A673 (cell line): ENCODE measurements at regions not wholly inside any gene's neighbourhood (a gene's known extent, or its start where the extent isn't known, plus 50 kb on each side); places are given as distances from the start of the nearest gene placed in this dataset.

ENCODE experiments used
- BruUV-seq: library from RNA; stranded (reverse); fragments of 400-500 nt; replicated peaks from 2 replicates; lab custom pipeline; 2021; lab: Mats Ljungman, UMichigan
- CTCF ChIA-PET: fragments of 300-600 bp; sonication (Branson Sonifier 250); formaldehyde crosslinking; loops from one replicate; lab custom pipeline; 2022; ENCODE audit warnings: antibody characterized with exemption; lab: Charles Lee
- POLR2A ChIA-PET: fragments of 300-600 bp; sonication (Branson Sonifier 250); formaldehyde crosslinking; loops from one replicate; lab custom pipeline; 2022; ENCODE audit warnings: antibody characterized with exemption; ENCODE audit not compliant: low non-redundant PET; lab: Charles Lee
- DNase-seq: peaks from one replicate; pipeline ENCODE4 v3.0.0-alpha.2; 2015; ENCODE audit warnings: low spot score
- H3K27ac ChIP-seq: fragments of 200-600 bp; sonication (generic); 2 replicates; pipeline ENCODE4 v1.5.1; 2016; ENCODE audit warnings: mixed run types, low read depth, mild to moderate bottlenecking, mixed read lengths, antibody characterized with exemption, low read length; ENCODE audit not compliant: poor library complexity, severe bottlenecking
- H3K27me3 ChIP-seq: fragments of 200-600 bp; sonication (generic); replicated peaks from 2 replicates; pipeline ENCODE4 v1.6.1; 2017; ENCODE audit warnings: mixed run types, low read depth, mild to moderate bottlenecking, mixed read lengths, antibody characterized with exemption, low read length; ENCODE audit not compliant: insufficient read depth, poor library complexity
- H3K36me3 ChIP-seq: fragments of 200-600 bp; sonication (generic); 2 replicates; pipeline ENCODE4 v1.6.1; 2016; ENCODE audit warnings: mixed run types, mild to moderate bottlenecking, mixed read lengths, antibody characterized with exemption, low read length; ENCODE audit not compliant: insufficient read depth, poor library complexity, severe bottlenecking
- H3K4me1 ChIP-seq: fragments of 200-600 bp; sonication (generic); 2 replicates; pipeline ENCODE4 v1.6.1; 2017; ENCODE audit warnings: mixed run types, mild to moderate bottlenecking, mixed read lengths, antibody characterized with exemption, low read length; ENCODE audit not compliant: insufficient read depth, poor library complexity, severe bottlenecking
- H3K4me3 ChIP-seq: fragments of 200-600 bp; sonication (generic); 2 replicates; pipeline ENCODE4 v1.5.1; 2016; ENCODE audit warnings: low read depth, mixed run types, mild to moderate bottlenecking, mixed read lengths, low read length; ENCODE audit not compliant: poor library complexity, severe bottlenecking
- H3K9me3 ChIP-seq: fragments of 200-600 bp; sonication (generic); 2 replicates; pipeline ENCODE4 v1.6.1; 2016; ENCODE audit warnings: mixed run types, low read depth, mild to moderate bottlenecking, mixed read lengths, antibody characterized with exemption, low read length; ENCODE audit not compliant: poor library complexity, severe bottlenecking
- CTCF ChIP-seq: fragments of 300-800, 200-600 bp; sonication (generic); conservative IDR thresholded peaks from 2 replicates; pipeline ENCODE4 v1.5.1; 2017; ENCODE audit warnings: low read depth, mild to moderate bottlenecking, antibody characterized with exemption, low read length, moderate library complexity, mixed read lengths
- EZH2 ChIP-seq: fragments of 200-600 bp; sonication (generic); IDR thresholded peaks from 2 replicates; pipeline ENCODE4 v1.6.1; 2017; ENCODE audit warnings: borderline replicate concordance, low read depth, mild to moderate bottlenecking, mixed read lengths, antibody characterized with exemption, low read length; ENCODE audit not compliant: poor library complexity, severe bottlenecking
- intact Hi-C: fragments of 100-400 bp; cut with micrococcal nuclease; formaldehyde crosslinking; loops from one replicate; pipeline ENCODE4 v1.10.0; 2022; ENCODE audit not compliant: unreplicated experiment

DNA sequence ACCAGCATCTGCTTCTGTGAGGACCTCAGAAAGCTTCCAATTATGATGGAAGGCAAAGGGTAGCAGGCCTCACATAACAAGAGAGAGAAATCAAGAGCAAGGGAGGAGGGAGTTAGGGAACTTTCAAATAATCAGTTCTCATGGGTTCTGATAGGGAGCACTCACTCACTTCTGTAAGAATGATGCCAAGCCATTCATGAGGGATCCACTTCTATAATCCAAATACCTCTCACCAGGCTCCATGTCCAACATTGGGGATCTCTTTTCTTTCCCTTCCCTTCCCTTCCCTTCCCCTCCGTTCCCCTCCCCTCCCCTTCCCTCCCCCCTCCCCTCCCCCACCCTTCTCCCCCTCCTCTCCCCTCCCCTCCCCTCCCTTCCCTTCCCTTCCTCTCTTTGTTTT lies 884.6 kb upstream of the GHITM start:
- Histone ChIP-seq H3K36me3 (no peaks in the 10 kb centered on the region), H3K9me3 (peaks cover 21% of the 10 kb centered on the region), H3K4me1 (no peaks in the 10 kb centered on the region), H3K27me3 (no peaks in the 10 kb centered on the region), H3K4me3 (no peak overlapping the region), H3K27ac (no peak overlapping the region)
- DNase-seq = no peak
- intact Hi-C loops = no loop called here
- POLR2A ChIA-PET = no interaction called here
- CTCF ChIA-PET = no interaction called here
- BruUV-seq = no TSS peak
- TF ChIP-seq EZH2 = no peak

DNA sequence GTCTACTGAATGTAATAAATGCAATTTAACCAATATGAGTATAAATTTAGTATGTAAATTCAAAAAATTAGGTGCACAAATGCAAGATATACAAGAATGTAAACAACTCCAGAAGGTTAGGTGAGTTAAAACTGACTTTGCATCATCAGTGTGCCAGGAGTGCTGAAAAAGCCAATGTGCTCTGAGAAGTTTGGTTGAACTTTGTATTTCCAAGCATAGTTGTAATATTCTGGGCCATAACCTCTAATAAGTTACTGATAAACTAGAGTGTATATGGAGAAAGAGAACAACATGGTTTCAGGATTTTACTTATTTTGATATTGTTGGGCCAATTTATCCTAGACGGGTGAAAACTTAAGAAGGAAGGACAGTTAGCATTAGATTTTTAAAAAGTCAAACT lies 876.9 kb upstream of the GHITM start:
- DNase-seq = no peak
- H3K9me3 ChIP-seq = peaks cover 19% of the 10 kb centered on the region
- intact Hi-C loops = no loop called here
- CTCF ChIA-PET = no interaction called here
- no peaks in the 10 kb centered on the region for H3K4me1 ChIP-seq
- TF ChIP-seq CTCF (no peak), EZH2 (no peak)
- H3K36me3 ChIP-seq = no peaks in the 10 kb centered on the region
- H3K27me3 ChIP-seq = no peaks in the 10 kb centered on the region
- H3K4me3 ChIP-seq = no peak overlapping the region
- POLR2A ChIA-PET = no interaction called here
- BruUV-seq = no TSS peak
- H3K27ac ChIP-seq = no peak overlapping the region

DNA sequence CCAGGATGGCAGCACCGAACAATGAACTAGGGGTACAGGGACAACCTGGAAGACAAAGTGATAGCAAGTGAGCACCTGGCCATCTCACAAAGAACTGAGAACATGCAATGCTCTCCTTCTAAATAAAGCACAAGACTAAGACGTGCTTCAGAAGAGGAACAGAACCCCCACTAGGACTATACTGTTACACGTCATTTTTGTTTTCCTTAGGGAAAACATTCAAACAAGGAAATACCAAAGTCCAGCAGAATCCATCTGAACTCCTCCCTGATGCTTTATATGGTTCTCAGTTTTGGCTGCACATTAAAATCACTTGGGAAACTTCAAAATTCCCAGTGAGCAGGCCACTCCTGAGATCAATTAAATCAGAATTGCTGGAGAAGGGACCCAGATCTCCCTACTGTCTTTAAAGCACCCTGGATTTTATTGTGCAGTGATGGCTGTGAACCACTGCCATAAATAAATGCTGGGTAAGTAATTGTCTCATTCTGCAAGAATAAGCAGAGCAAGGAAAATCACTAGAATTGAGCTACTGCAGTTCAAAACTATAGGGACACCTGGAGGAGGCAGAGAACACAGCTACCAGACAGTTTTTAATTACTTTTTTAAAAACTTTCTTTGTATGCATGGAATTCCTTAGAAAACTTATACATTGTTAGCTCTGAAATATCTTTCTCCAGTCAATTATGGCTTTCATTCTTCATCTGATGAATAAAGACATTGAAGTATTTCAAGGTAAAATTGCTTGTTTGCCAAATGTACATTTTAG lies 866.5 kb upstream of the GHITM start:
- ChIA-PET POLR2A (no interaction called here), CTCF (no interaction called here)
- no peaks in the 10 kb centered on the region for H3K27me3 ChIP-seq
- peaks cover 12% of the 10 kb centered on the region for H3K9me3 ChIP-seq
- DNase-seq = no peak
- no peak for TF ChIP-seq EZH2
- H3K4me3 ChIP-seq = no peak overlapping the region
- no peaks in the 10 kb centered on the region for H3K4me1 ChIP-seq
- H3K36me3 ChIP-seq = no peaks in the 10 kb centered on the region
- no TSS peak for BruUV-seq
- intact Hi-C loops = loop anchor here (10.0 kb wide), 1 partner anchor 62 kb away; no protein-coding TSS in a partner anchor
- H3K27ac ChIP-seq = no peak overlapping the region

- Histone ChIP-seq H3K27ac (no peak overlapping the region), H3K4me1 (no peaks in the 10 kb centered on the region), H3K36me3 (no peaks in the 10 kb centered on the region), H3K27me3 (no peaks in the 10 kb centered on the region), H3K4me3 (no peak overlapping the region), H3K9me3 (peaks cover 9% of the 10 kb centered on the region)
- no peak for DNase-seq
- no TSS peak for BruUV-seq
- POLR2A ChIA-PET = no interaction called here
- TF ChIP-seq CTCF = no peak
- TF ChIP-seq EZH2 = no peak
- CTCF ChIA-PET = no interaction called here
- intact Hi-C loops = loop anchor here (10.0 kb wide), 1 partner anchor 61 kb away; no protein-coding TSS in a partner anchor
Measured at GRCh38 chr10:83274088-83274487, 865.2 kb upstream of the GHITM start.
